ENCODE measurements at regions not wholly inside any gene's neighbourhood (a gene's known extent, or its start where the extent isn't known, plus 50 kb on each side); places are given as distances from the start of the nearest gene placed in this dataset.
"Not testable (repeated sequence)": the region's sequence is repeated elsewhere in the genome, so short reads cannot be mapped to it uniquely, and the experiment has no call there.

DNA sequence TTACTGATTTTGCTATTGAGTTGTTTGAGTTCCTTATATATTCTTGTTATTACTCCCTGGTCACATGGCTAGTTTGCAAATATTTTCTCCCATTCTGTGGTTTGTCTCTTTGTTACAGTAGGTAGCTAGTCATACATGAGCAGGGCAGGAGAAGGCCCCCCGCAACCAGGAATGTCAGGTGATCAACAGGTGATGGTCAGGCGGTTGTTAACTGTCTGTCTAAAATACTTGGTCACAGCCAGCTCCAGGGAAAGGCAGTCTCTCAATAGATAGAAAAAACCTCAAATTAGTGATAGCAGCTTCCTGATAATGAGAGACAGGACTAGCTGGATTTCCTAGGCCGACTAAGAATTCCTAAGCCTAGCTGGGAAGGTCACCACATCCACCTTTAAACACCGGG lies 217.9 kb downstream of the RHOU start:
- ATAC-seq: no peak
- Histone ChIP-seq H3K4me1 (no peaks in the 10 kb centered on the region), H3K27ac (no peak overlapping the region), H3K27me3 (no peaks in the 10 kb centered on the region), H3K9me3 (no peaks in the 10 kb centered on the region), H3K4me3 (no peak overlapping the region), H3K36me3 (no peaks in the 10 kb centered on the region)
- TF ChIP-seq POLR2AphosphoS5 (IDR thresholded peaks at IDR 0.05): no peak
- TF ChIP-seq, protein P1, sequence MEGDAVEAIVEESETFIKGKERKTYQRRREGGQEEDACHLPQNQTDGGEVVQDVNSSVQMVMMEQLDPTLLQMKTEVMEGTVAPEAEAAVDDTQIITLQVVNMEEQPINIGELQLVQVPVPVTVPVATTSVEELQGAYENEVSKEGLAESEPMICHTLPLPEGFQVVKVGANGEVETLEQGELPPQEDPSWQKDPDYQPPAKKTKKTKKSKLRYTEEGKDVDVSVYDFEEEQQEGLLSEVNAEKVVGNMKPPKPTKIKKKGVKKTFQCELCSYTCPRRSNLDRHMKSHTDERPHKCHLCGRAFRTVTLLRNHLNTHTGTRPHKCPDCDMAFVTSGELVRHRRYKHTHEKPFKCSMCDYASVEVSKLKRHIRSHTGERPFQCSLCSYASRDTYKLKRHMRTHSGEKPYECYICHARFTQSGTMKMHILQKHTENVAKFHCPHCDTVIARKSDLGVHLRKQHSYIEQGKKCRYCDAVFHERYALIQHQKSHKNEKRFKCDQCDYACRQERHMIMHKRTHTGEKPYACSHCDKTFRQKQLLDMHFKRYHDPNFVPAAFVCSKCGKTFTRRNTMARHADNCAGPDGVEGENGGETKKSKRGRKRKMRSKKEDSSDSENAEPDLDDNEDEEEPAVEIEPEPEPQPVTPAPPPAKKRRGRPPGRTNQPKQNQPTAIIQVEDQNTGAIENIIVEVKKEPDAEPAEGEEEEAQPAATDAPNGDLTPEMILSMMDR (IDR thresholded peaks at IDR 0.05): no peak
- no peak for TF ChIP-seq POLR2A (IDR thresholded peaks at IDR 0.05)
- TF ChIP-seq EP300 (IDR thresholded peaks at IDR 0.05): no peak
- 86 to 100% methylated on average over 2 to 4 of the region's 4 CpGs for WGBS, 2 donors (ENCODE audit: low coverage in 1 of 2)

DNA sequence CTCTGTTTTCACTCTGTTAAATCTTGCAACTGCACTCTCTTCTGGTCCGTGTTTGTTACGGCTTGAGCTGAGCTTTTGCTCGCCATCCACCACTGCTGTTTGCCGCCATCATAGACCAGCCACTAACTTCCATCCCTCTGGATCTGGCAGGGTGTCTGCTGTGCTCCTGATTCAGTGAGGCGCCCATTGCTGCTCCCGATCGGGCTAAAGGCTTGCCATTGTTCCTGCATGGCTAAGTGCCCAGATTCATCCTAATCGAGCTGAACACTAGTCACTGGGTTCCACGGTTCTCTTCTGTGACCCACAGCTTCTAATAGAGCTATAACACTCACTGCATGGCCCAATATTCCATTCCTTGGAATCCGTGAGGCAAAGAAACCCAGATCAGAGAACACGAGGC lies 218.5 kb downstream of the RHOU start:
- not testable (repeated sequence) for H3K9me3 ChIP-seq, H3K4me1 ChIP-seq, H3K27ac ChIP-seq, ATAC-seq, H3K27me3 ChIP-seq, H3K4me3 ChIP-seq, H3K36me3 ChIP-seq
- WGBS, 2 donors (ENCODE audit: low coverage in 1 of 2): 92 to 95% methylated on average over 2 to 4 of the region's 11 CpGs

DNA sequence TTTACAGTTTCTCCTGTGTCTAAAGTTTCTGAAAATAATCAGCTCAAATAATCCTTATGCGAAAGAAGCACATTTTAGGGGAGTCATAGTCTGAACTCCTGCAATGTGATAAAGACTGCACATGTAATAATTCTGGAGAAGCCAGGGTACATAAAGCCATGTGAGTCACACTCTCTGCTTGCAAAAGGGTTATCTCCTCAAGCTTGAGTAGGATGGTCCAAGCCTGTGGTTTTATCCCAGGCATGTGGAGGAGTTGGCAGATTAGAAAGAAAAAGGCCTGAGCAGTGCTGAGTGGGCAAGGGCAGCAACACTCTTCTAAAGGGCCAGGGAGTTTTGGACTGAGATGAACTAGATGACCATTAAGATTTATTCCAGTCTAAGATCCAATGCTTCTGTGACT lies 220.4 kb downstream of the RHOU start:
- Histone ChIP-seq H3K36me3 (no peaks in the 10 kb centered on the region), H3K27ac (no peak overlapping the region), H3K27me3 (no peaks in the 10 kb centered on the region), H3K4me1 (no peaks in the 10 kb centered on the region), H3K9me3 (no peaks in the 10 kb centered on the region), H3K4me3 (no peak overlapping the region)
- WGBS, 2 donors (ENCODE audit: low coverage in 1 of 2): 91% methylated on average over 1 of the region's 1 CpG; no CpG with 5 or more reads in 1 of the 2 donors
- TF ChIP-seq POLR2A (IDR thresholded peaks at IDR 0.05) (no peak), EP300 (IDR thresholded peaks at IDR 0.05) (no peak), POLR2AphosphoS5 (IDR thresholded peaks at IDR 0.05) (no peak)
- TF ChIP-seq, protein P1 (IDR thresholded peaks at IDR 0.05): no peak
- no peak for ATAC-seq

DNA sequence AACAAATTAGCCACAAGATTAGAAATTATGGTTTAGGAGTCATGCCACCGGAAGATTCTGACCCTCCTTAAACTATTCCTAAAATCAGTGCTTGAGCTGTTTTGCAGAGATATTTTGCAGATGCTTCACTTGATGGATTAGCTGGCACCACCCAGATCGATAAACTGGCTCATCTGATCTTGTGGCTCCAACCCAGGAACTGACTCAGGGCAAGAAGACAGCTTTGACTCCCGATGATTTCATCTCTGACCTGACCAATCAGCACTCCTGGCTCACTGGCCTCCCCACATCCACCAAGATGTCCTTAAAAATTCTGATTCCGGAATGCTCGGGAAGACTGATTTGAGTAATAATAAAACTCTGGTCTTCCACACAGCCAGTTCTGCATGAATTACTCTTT lies 221.6 kb downstream of the RHOU start:
- Histone ChIP-seq H3K27me3 (no peaks in the 10 kb centered on the region), H3K27ac (no peak overlapping the region), H3K4me3 (no peak overlapping the region), H3K9me3 (no peaks in the 10 kb centered on the region), H3K36me3 (no peaks in the 10 kb centered on the region), H3K4me1 (no peaks in the 10 kb centered on the region)
- no peak for TF ChIP-seq POLR2A (IDR thresholded peaks at IDR 0.05)
- no peak for TF ChIP-seq POLR2AphosphoS5 (IDR thresholded peaks at IDR 0.05)
- no peak for TF ChIP-seq EP300 (IDR thresholded peaks at IDR 0.05)
- TF ChIP-seq, protein P1 (IDR thresholded peaks at IDR 0.05): no peak
- no peak for ATAC-seq
- WGBS, 2 donors (ENCODE audit: low coverage in 1 of 2): 76 to 100% methylated on average over 3 to 5 of the region's 5 CpGs

DNA sequence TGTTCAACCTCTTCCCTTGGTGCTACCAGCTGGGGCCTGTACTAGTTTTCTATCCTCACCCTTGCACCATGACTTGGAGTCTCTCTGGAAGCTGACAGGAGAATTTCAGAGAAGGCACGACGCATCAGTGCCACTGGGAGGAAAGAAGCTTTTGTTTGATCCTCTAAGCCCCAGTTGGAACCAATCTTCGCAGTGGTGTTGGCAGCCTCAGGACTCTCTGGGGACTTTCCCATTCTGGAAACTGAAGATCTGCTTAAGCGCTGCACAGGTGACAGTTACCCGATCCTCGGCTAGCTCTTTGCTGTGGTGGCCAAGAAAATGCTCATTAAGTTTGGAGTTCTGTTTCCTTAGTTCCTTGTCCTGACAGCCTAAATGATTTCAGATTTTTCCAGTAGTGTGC lies 222.3 kb downstream of the RHOU start:
- Histone ChIP-seq H3K36me3 (no peaks in the 10 kb centered on the region), H3K27me3 (no peaks in the 10 kb centered on the region), H3K27ac (no peak overlapping the region), H3K9me3 (no peaks in the 10 kb centered on the region), H3K4me1 (no peaks in the 10 kb centered on the region), H3K4me3 (no peak overlapping the region)
- TF ChIP-seq POLR2AphosphoS5 (IDR thresholded peaks at IDR 0.05) (no peak), POLR2A (IDR thresholded peaks at IDR 0.05) (no peak), EP300 (IDR thresholded peaks at IDR 0.05) (no peak)
- TF ChIP-seq, protein P1 (IDR thresholded peaks at IDR 0.05): no peak
- ATAC-seq: no peak
- WGBS, 2 donors (ENCODE audit: low coverage in 1 of 2): 82% methylated on average over 3 to 5 of the region's 6 CpGs

DNA sequence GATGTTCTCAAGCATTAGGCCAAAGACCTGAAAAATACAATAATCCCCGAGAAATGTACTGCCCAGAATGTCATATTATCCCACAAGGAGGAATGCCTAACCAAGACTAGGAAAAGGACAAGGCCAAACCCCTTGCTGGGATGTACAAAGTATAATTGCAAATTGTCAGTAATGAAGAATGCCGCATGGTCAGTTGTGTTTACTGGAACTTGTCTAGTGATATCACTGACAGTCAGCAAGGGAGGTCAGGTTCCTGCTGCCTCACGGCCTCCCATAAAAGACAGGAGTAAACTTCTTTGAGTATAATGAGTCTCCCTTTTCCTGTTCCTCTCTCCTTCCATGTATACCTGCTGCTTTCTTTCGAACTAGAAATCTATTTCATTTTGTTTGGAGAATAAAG lies 222.8 kb downstream of the RHOU start:
- H3K4me3 ChIP-seq: no peak overlapping the region
- H3K4me1 ChIP-seq: no peaks in the 10 kb centered on the region
- H3K9me3 ChIP-seq: no peaks in the 10 kb centered on the region
- no peaks in the 10 kb centered on the region for H3K36me3 ChIP-seq
- TF ChIP-seq POLR2AphosphoS5 (IDR thresholded peaks at IDR 0.05) (no peak), POLR2A (IDR thresholded peaks at IDR 0.05) (no peak), EP300 (IDR thresholded peaks at IDR 0.05) (no peak)
- TF ChIP-seq, protein P1 (IDR thresholded peaks at IDR 0.05): no peak
- H3K27me3 ChIP-seq: no peaks in the 10 kb centered on the region
- 82 to 90% methylated on average over 3 to 4 of the region's 4 CpGs for WGBS, 2 donors (ENCODE audit: low coverage in 1 of 2)
- ATAC-seq: no peak
- H3K27ac ChIP-seq: no peak overlapping the region
